ENCODE measurements at regions not wholly inside any gene's neighbourhood (a gene's known extent, or its start where the extent isn't known, plus 50 kb on each side); places are given as distances from the start of the nearest gene placed in this dataset.
A peak's percentile ranks its signal among the peaks of the same experiment; 100 is the strongest.

- Histone ChIP-seq H3K27me3 (ENCODE audit: insufficient read depth, poor library complexity, severe bottlenecking) (no peaks in the 10 kb centered on the region), H3K27ac (replicated peaks) (no peak overlapping the region), H3K4me3 (replicated peaks; ENCODE audit: insufficient read depth, low read length) (no peak overlapping the region)
- TF ChIP-seq POLR2AphosphoS5 (IDR thresholded peaks at IDR 0.05; ENCODE audit: low read depth) (no peak), GABPA (IDR thresholded peaks at IDR 0.05; ENCODE audit: low read depth) (no peak)
- TF ChIP-seq, protein P1, sequence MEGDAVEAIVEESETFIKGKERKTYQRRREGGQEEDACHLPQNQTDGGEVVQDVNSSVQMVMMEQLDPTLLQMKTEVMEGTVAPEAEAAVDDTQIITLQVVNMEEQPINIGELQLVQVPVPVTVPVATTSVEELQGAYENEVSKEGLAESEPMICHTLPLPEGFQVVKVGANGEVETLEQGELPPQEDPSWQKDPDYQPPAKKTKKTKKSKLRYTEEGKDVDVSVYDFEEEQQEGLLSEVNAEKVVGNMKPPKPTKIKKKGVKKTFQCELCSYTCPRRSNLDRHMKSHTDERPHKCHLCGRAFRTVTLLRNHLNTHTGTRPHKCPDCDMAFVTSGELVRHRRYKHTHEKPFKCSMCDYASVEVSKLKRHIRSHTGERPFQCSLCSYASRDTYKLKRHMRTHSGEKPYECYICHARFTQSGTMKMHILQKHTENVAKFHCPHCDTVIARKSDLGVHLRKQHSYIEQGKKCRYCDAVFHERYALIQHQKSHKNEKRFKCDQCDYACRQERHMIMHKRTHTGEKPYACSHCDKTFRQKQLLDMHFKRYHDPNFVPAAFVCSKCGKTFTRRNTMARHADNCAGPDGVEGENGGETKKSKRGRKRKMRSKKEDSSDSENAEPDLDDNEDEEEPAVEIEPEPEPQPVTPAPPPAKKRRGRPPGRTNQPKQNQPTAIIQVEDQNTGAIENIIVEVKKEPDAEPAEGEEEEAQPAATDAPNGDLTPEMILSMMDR (IDR thresholded peaks at IDR 0.05; ENCODE audit: insufficient read depth, low read length), result no peak
- no peak for DNase-seq (ENCODE audit: low read depth in 1 of 2, low spot score in 1 of 2)
Observed at GRCh38 chr5:4699592-4699991, 440.5 kb upstream of the ADAMTS16 start.

DNA sequence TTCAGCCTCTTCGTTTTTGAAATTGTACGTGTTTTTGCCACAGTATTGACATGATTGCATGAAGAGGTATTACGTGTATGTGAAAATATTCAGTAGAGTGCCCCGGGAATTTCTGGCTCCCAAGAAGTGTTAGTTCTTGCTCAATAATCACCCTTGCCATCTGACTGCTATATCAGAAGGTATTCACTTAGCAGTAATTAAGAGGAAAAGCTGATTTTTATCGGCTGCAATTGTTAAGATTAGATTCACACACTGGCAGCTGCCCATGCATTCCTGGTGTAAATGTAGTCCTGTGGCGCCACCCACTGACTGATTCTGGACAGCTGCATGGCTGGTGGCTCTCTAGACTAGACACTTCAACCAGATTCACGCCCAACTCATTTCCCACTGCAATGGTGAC lies 440.1 kb upstream of the ADAMTS16 start:
- Histone ChIP-seq H3K27ac (replicated peaks) (no peak overlapping the region), H3K4me3 (replicated peaks; ENCODE audit: insufficient read depth, low read length) (no peak overlapping the region), H3K27me3 (ENCODE audit: insufficient read depth, poor library complexity, severe bottlenecking) (no peaks in the 10 kb centered on the region)
- TF ChIP-seq GABPA (IDR thresholded peaks at IDR 0.05; ENCODE audit: low read depth) (no peak), POLR2AphosphoS5 (IDR thresholded peaks at IDR 0.05; ENCODE audit: low read depth) (no peak), SPI1 (IDR thresholded peaks at IDR 0.05; ENCODE audit: borderline replicate concordance, low read depth) (no peak)
- TF ChIP-seq, protein P2, sequence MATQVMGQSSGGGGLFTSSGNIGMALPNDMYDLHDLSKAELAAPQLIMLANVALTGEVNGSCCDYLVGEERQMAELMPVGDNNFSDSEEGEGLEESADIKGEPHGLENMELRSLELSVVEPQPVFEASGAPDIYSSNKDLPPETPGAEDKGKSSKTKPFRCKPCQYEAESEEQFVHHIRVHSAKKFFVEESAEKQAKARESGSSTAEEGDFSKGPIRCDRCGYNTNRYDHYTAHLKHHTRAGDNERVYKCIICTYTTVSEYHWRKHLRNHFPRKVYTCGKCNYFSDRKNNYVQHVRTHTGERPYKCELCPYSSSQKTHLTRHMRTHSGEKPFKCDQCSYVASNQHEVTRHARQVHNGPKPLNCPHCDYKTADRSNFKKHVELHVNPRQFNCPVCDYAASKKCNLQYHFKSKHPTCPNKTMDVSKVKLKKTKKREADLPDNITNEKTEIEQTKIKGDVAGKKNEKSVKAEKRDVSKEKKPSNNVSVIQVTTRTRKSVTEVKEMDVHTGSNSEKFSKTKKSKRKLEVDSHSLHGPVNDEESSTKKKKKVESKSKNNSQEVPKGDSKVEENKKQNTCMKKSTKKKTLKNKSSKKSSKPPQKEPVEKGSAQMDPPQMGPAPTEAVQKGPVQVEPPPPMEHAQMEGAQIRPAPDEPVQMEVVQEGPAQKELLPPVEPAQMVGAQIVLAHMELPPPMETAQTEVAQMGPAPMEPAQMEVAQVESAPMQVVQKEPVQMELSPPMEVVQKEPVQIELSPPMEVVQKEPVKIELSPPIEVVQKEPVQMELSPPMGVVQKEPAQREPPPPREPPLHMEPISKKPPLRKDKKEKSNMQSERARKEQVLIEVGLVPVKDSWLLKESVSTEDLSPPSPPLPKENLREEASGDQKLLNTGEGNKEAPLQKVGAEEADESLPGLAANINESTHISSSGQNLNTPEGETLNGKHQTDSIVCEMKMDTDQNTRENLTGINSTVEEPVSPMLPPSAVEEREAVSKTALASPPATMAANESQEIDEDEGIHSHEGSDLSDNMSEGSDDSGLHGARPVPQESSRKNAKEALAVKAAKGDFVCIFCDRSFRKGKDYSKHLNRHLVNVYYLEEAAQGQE (IDR thresholded peaks at IDR 0.05; ENCODE audit: insufficient replicate concordance, low read depth), result no peak
- TF ChIP-seq, protein P1 (IDR thresholded peaks at IDR 0.05; ENCODE audit: insufficient read depth, low read length), result peak; percentile 4
- DNase-seq (ENCODE audit: low read depth in 1 of 2, low spot score in 1 of 2), result peak in 1 of 2 experiments; percentile 40

DNA sequence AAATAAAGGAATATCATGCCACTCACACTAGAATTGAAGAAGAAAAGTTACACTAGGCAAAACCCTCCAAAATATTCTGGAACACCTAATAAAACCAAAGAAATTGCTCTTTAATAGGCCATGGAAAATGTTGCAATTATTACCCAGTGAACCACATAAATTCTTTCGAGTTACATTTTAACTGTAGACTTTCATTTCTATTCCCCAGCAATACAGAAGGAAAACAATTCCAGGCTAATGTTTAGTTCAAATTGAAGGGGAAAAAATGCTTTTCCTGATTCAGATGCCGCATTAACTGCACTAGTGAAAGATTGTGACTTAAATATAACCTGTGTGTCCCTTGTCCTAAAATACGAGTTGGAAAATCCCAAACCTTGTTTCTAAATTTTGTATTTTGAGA lies 439.3 kb upstream of the ADAMTS16 start:
- H3K27me3 ChIP-seq (ENCODE audit: insufficient read depth, poor library complexity, severe bottlenecking), result no peaks in the 10 kb centered on the region
- DNase-seq (ENCODE audit: low read depth in 1 of 2, low spot score in 1 of 2), result no peak
- TF ChIP-seq POLR2AphosphoS5 (IDR thresholded peaks at IDR 0.05; ENCODE audit: low read depth) (no peak), SPI1 (IDR thresholded peaks at IDR 0.05; ENCODE audit: borderline replicate concordance, low read depth) (no peak)
- TF ChIP-seq, protein P2 (IDR thresholded peaks at IDR 0.05; ENCODE audit: insufficient replicate concordance, low read depth), result no peak
- H3K4me3 ChIP-seq (replicated peaks; ENCODE audit: insufficient read depth, low read length), result no peak overlapping the region
- H3K27ac ChIP-seq (replicated peaks), result no peak overlapping the region

DNA sequence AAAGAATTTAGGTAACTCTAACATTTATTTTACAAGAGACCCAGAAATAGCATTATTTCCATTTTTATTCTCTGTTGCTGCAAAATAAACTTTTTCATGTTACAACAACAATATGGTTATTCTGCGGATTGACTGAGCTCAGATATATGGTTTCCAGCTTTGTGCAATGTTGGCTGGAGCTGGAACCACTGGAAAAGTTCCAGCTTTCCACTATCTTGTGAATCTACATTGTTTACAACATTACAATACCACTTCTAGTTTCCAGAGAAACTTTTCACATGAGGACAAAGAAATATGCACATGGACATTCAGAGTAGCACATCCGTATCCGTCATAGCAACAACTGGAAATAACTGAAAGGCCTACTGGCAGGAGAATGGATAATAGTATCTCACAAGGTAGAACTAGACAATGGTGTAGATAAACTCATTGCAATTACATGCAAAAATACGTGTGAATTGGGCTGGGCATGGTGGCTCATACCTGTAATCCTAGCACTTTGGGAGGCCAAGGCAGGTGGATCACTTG lies 436.1 kb upstream of the ADAMTS16 start:
- no peak for DNase-seq (ENCODE audit: low read depth in 1 of 2, low spot score in 1 of 2)
- H3K4me3 ChIP-seq (replicated peaks; ENCODE audit: insufficient read depth, low read length), result no peak overlapping the region
- no peaks in the 10 kb centered on the region for H3K27me3 ChIP-seq (ENCODE audit: insufficient read depth, poor library complexity, severe bottlenecking)
- H3K27ac ChIP-seq (replicated peaks), result no peak overlapping the region
- no peak for TF ChIP-seq POLR2AphosphoS5 (IDR thresholded peaks at IDR 0.05; ENCODE audit: low read depth)
- no peak for TF ChIP-seq GABPA (IDR thresholded peaks at IDR 0.05; ENCODE audit: low read depth)
- TF ChIP-seq, protein P1 (IDR thresholded peaks at IDR 0.05; ENCODE audit: insufficient read depth, low read length), result no peak
- no peak for TF ChIP-seq SPI1 (IDR thresholded peaks at IDR 0.05; ENCODE audit: borderline replicate concordance, low read depth)
- TF ChIP-seq, protein P2 (IDR thresholded peaks at IDR 0.05; ENCODE audit: insufficient replicate concordance, low read depth), result no peak
